H1 (cell line): ENCODE measurements at regions not wholly inside any gene's neighbourhood (a gene's known extent, or its start where the extent isn't known, plus 50 kb on each side); places are given as distances from the start of the nearest gene placed in this dataset.

Experiments used
- CTCF ChIA-PET: fragments of 300-600 bp; sonication (Branson Sonifier 250); formaldehyde crosslinking; loops from one replicate; lab custom pipeline; 2021; ENCODE audit not compliant: partially characterized antibody; lab: Charles Lee
- POLR2A ChIA-PET: fragments of 300-600 bp; sonication (Branson Sonifier 250); formaldehyde crosslinking; loops from one replicate; lab custom pipeline; 2021; ENCODE audit warnings: inconsistent platforms; ENCODE audit not compliant: partially characterized antibody; lab: Charles Lee
- DNase-seq, 2 experiments: peaks; one replicate each; pipeline versions ENCODE4 v3.0.0 to v3.0.0-alpha.2; 2010 to 2022; ENCODE audit warnings: low spot score in 2 of 2, low read depth in 1 of 2, mixed read lengths in 1 of 2
- FAIRE-seq: peaks from 2 replicates; lab custom pipeline; 2011; peaks lifted over from hg19 to GRCh38; lab: Jason Lieb, UNC
- H2AFZ ChIP-seq: 2 replicates; pipeline ENCODE4 v1.8.1; 2012; ENCODE audit warnings: low read length, inconsistent platforms
- H2AK5ac ChIP-seq: 2 replicates; pipeline ENCODE4 v1.6.1; 2013; ENCODE audit warnings: low read depth, low read length
- H2BK120ac ChIP-seq: replicated peaks from 2 replicates; pipeline ENCODE3; 2013; ENCODE audit warnings: low read depth, low read length, inconsistent platforms
- H2BK12ac ChIP-seq: 2 replicates; pipeline ENCODE4 v1.6.1; 2013; ENCODE audit warnings: low read depth, low read length
- H2BK15ac ChIP-seq: 2 replicates; pipeline ENCODE4 v1.6.1; 2013; ENCODE audit warnings: low read length
- H2BK20ac ChIP-seq: 2 replicates; pipeline ENCODE4 v1.6.1; 2013; ENCODE audit warnings: low read length
- H2BK5ac ChIP-seq: 2 replicates; pipeline ENCODE4 v1.6.1; 2013; ENCODE audit warnings: low read depth, low read length
- H3K14ac ChIP-seq: 2 replicates; pipeline ENCODE4 v1.6.1; 2013; ENCODE audit warnings: inconsistent platforms; ENCODE audit not compliant: insufficient read length
- H3K18ac ChIP-seq: 2 replicates; pipeline ENCODE4 v1.6.1; 2013; ENCODE audit warnings: low read length; ENCODE audit errors: extremely low read depth
- H3K23ac ChIP-seq: 2 replicates; pipeline ENCODE4 v1.6.1; 2013; ENCODE audit warnings: inconsistent platforms; ENCODE audit not compliant: insufficient read length
- H3K23me2 ChIP-seq: 2 replicates; pipeline ENCODE4 v1.6.1; 2013; ENCODE audit warnings: low read depth, low read length
- H3K27ac ChIP-seq: 2 replicates; pipeline ENCODE4 v1.6.1; 2011; ENCODE audit warnings: low read depth, low read length, inconsistent platforms
- H3K27me3 ChIP-seq, 4 experiments: replicated peaks in 1 of 4; 1 replicate in 1 of 4; 2 replicates in 3 of 4; pipeline versions ENCODE4 v1.6.1 to v1.8.1; 2011 to 2013; ENCODE audit warnings: low read length in 3 of 4, mild to moderate bottlenecking in 3 of 4, inconsistent platforms in 2 of 4, mixed read lengths in 2 of 4, moderate library complexity in 1 of 4; ENCODE audit not compliant: control insufficient read depth in 3 of 4, insufficient read depth in 3 of 4; ENCODE audit errors: extremely low read depth in 1 of 4
- H3K36me3 ChIP-seq, 4 experiments: 2 replicates each; pipeline versions ENCODE4 v1.6.1 to v1.8.1; 2011 to 2013; ENCODE audit warnings: mild to moderate bottlenecking in 4 of 4, low read length in 3 of 4, moderate library complexity in 2 of 4, control low read depth in 1 of 4, inconsistent platforms in 1 of 4; ENCODE audit not compliant: insufficient read depth in 4 of 4, control insufficient read depth in 2 of 4
- H3K4ac ChIP-seq: replicated peaks from 2 replicates; pipeline ENCODE3; 2013; ENCODE audit warnings: low read length, low read depth, mixed read lengths, inconsistent platforms; ENCODE audit not compliant: insufficient read length
- H3K4me1 ChIP-seq, 4 experiments: replicated peaks in 1 of 4; 1 replicate in 1 of 4; 2 replicates in 3 of 4; pipeline versions ENCODE4 v1.6.1 to v1.8.1; 2011 to 2013; ENCODE audit warnings: low read length in 3 of 4, inconsistent platforms in 2 of 4, mixed read lengths in 1 of 4; ENCODE audit not compliant: insufficient read depth in 4 of 4, control insufficient read depth in 3 of 4
- H3K4me2 ChIP-seq, 2 experiments: 2 replicates each; pipeline versions ENCODE4 v1.6.1 to v1.8.1; 2011 to 2013; ENCODE audit warnings: low read depth in 2 of 2, low read length in 2 of 2, control low read depth in 1 of 2, inconsistent platforms in 1 of 2, mild to moderate bottlenecking in 1 of 2; ENCODE audit not compliant: insufficient read depth in 1 of 2
- H3K4me3 ChIP-seq, 4 experiments: fragments of 200-600, 300-600 bp in 1 of 4; sonication (generic), shearing (Covaris generic), sonication (Bioruptor Twin) in 1 of 4; 2 replicates each; pipeline versions ENCODE4 v1.5.1 to v1.8.1; 2011 to 2016; ENCODE audit warnings: low read length in 4 of 4, low read depth in 3 of 4, control low read depth in 2 of 4, inconsistent platforms in 2 of 4, mild to moderate bottlenecking in 2 of 4, mixed read lengths in 1 of 4, moderate library complexity in 1 of 4; ENCODE audit not compliant: insufficient read depth in 2 of 4; ENCODE audit errors: extremely low read depth in 1 of 4
- H3K56ac ChIP-seq: replicated peaks from 2 replicates; pipeline ENCODE3; 2013; ENCODE audit warnings: low read depth, mild to moderate bottlenecking, mixed read lengths, low read length, inconsistent platforms; ENCODE audit not compliant: insufficient read length
- H3K79me1 ChIP-seq: 2 replicates; pipeline ENCODE4 v1.6.1; 2013; ENCODE audit warnings: low read depth, low read length, control low read depth
- H3K79me2 ChIP-seq, 2 experiments: 2 replicates each; pipeline versions ENCODE4 v1.6.1 to v1.8.1; 2012 to 2013; ENCODE audit warnings: low read length in 2 of 2, mild to moderate bottlenecking in 2 of 2, inconsistent platforms in 1 of 2; ENCODE audit not compliant: insufficient read depth in 2 of 2, control insufficient read depth in 1 of 2
- H3K9ac ChIP-seq, 4 experiments: replicated peaks in 1 of 4; 1 replicate in 1 of 4; 2 replicates in 3 of 4; pipeline versions ENCODE4 v1.6.1 to v1.8.1; 2011 to 2013; ENCODE audit warnings: low read depth in 3 of 4, low read length in 3 of 4, control low read depth in 2 of 4, mild to moderate bottlenecking in 2 of 4, moderate library complexity in 2 of 4, inconsistent platforms in 1 of 4; ENCODE audit errors: extremely low read depth in 1 of 4
- H3K9me3 ChIP-seq, 2 experiments: 2 replicates each; pipeline versions ENCODE4 v1.6.1 to v1.8.1; 2012 to 2013; ENCODE audit warnings: mild to moderate bottlenecking in 2 of 2, moderate library complexity in 2 of 2, control low read depth in 1 of 2, inconsistent platforms in 1 of 2, low read depth in 1 of 2, low read length in 1 of 2, mixed read lengths in 1 of 2; ENCODE audit not compliant: insufficient read depth in 2 of 2
- H4K20me1 ChIP-seq, 2 experiments: replicated peaks in 1 of 2; 2 replicates each; pipeline versions ENCODE3 to v1.8.1; 2011 to 2013; ENCODE audit warnings: inconsistent platforms in 2 of 2, low read length in 2 of 2, mild to moderate bottlenecking in 1 of 2; ENCODE audit not compliant: insufficient read depth in 2 of 2, control insufficient read depth in 1 of 2
- H4K5ac ChIP-seq: 2 replicates; pipeline ENCODE4 v1.6.1; 2013; ENCODE audit warnings: low read length, low read depth, mixed read lengths, inconsistent platforms; ENCODE audit not compliant: insufficient read length
- H4K8ac ChIP-seq: 2 replicates; pipeline ENCODE4 v1.8.0; 2013; ENCODE audit warnings: mild to moderate bottlenecking, moderate library complexity, low read length, inconsistent platforms; ENCODE audit not compliant: insufficient read depth; ENCODE audit errors: extremely low read depth
- H4K91ac ChIP-seq: replicated peaks from 2 replicates; pipeline ENCODE3; 2013; ENCODE audit warnings: low read length, mixed read lengths, inconsistent platforms; ENCODE audit not compliant: insufficient read length
- EP300 ChIP-seq, 2 experiments: IDR thresholded peaks; 1 replicate in 1 of 2; 2 replicates in 1 of 2; pipeline ENCODE4 v1.6.1; 2011 to 2012; ENCODE audit warnings: low read depth in 2 of 2, low read length in 2 of 2, mild to moderate bottlenecking in 2 of 2, borderline replicate concordance in 1 of 2, inconsistent platforms in 1 of 2, moderate library complexity in 1 of 2
- GABPA ChIP-seq: IDR thresholded peaks from 2 replicates; pipeline ENCODE4 v1.6.1; 2011; ENCODE audit warnings: mild to moderate bottlenecking, low read length, moderate library complexity, borderline replicate concordance; ENCODE audit not compliant: insufficient read depth
- KDM5A ChIP-seq: fragments of 200-600 bp; IDR thresholded peaks from 2 replicates; pipeline ENCODE4 v1.7.1; 2012; ENCODE audit warnings: mild to moderate bottlenecking, low read length, inconsistent platforms, mixed read lengths
- POLR2AphosphoS5 ChIP-seq: IDR thresholded peaks from 2 replicates; pipeline ENCODE4 v1.6.1; 2011; ENCODE audit warnings: low read depth, low read length
- WGBS, 2 experiments: shearing (Covaris generic) in 1 of 2; methylation state at CpG; one replicate each; pipeline versions ENCODE4 v1.1.6 to v1.1.7; 2013 to 2015; ENCODE audit warnings: low lambda C conversion rate in 2 of 2, mixed read lengths in 2 of 2, inconsistent platforms in 1 of 2, low coverage in 1 of 2, missing lambda C conversion rate in 1 of 2; ENCODE audit not compliant: insufficient replicate concordance in 2 of 2, insufficient coverage in 1 of 2, insufficient read length in 1 of 2; ENCODE audit errors: extremely low coverage in 1 of 2, missing lambda C conversion rate in 1 of 2; 5-methylcytosine and 5-hydroxymethylcytosine counted together

DNA sequence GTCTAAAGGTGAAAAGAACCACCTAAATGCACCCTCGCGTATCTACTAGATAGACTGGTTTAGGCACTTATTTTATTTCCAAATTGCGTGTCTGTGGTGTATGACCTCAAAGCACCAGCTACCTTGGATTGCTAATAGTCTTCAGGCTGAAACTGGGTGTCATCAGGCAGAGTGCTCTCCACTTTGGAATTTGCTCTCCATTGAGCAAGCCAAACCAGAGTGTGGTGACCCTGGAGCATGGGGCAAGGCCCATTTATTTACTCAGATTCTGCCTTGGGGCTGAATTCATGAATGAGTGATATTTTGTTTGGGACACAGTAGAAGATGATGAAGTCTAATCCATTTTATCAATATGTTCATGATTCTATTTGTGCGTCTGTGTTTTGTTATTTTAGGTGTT lies 812.8 kb upstream of the SLC35B3 start:
- no peak for DNase-seq
- 0 out of 2 replicates have a peak overlapping the region, but pooled peaks have one; percentile 66 for H2AFZ ChIP-seq

More for the DNA sequence above, 812.8 kb upstream of the SLC35B3 start:
- Histone ChIP-seq H3K4me1 (no peaks in the 10 kb centered on the region), H3K9me3 (no peaks in the 10 kb centered on the region), H3K4me3 (no peak overlapping the region), H3K56ac (no peak overlapping the region), H4K20me1 (no peaks in the 10 kb centered on the region), H3K9ac (no peak overlapping the region), H3K4me2 (no peak overlapping the region), H2BK12ac (no peak overlapping the region), H4K5ac (no peak overlapping the region), H4K8ac (no peak overlapping the region), H3K23me2 (no peaks in the 10 kb centered on the region)
- 88% methylated on average over 4 of the region's 4 CpGs; no CpG with 5 or more reads in 1 of the 2 experiments for WGBS, 2 experiments
- TF ChIP-seq POLR2AphosphoS5 (no peak), EP300 (IDR thresholded peaks at IDR 0.05; ENCODE audit: borderline replicate concordance in 1 of 2, low read depth in 2 of 2, low read length in 2 of 2) (no peak), KDM5A (no peak), GABPA (no peak)
- TF ChIP-seq, all 59 proteins: peak for 0
- no peak overlapping the region for H2BK120ac ChIP-seq
- no peak overlapping the region for H3K23ac ChIP-seq
- ChIA-PET CTCF (no interaction called here), POLR2A (no interaction called here)
- H3K27me3 ChIP-seq: no peaks in the 10 kb centered on the region
- no peaks in the 10 kb centered on the region for H3K79me1 ChIP-seq
- no peak overlapping the region for H3K18ac ChIP-seq
- H3K4ac ChIP-seq: no peak overlapping the region
- no peaks in the 10 kb centered on the region for H3K79me2 ChIP-seq
- H2BK15ac ChIP-seq: no peak overlapping the region
- no peak overlapping the region for H2AK5ac ChIP-seq
- H4K91ac ChIP-seq: no peak overlapping the region
- no peaks in the 10 kb centered on the region for H3K36me3 ChIP-seq
- no peak for FAIRE-seq
- no peak overlapping the region for H3K14ac ChIP-seq
- H2BK5ac ChIP-seq: no peak overlapping the region
- H3K27ac ChIP-seq: no peak overlapping the region
- no peak overlapping the region for H2BK20ac ChIP-seq
